Transverse colon (tissue), 3 donors: ENCODE measurements at regions not wholly inside any gene's neighbourhood (a gene's known extent, or its start where the extent isn't known, plus 50 kb on each side); places are given as distances from the start of the nearest gene placed in this dataset.

ENCODE experiments used
- POLR2A ChIP-seq: fragments of 450-650 bp; IDR thresholded peaks from one replicate; pipeline ENCODE4 v1.6.1; 2016; ENCODE audit warnings: antibody characterized with exemption, mild to moderate bottlenecking, moderate library complexity
- TF ChIP-seq, protein P1 (sequence below), 5 experiments: fragments of 200-600 bp in 3 of 5; fragments of 450-650 bp in 2 of 5; sonication (generic) in 3 of 5; IDR thresholded peaks; 1 replicate in 2 of 5; 2 replicates in 3 of 5; pipeline ENCODE4 v1.5.1; 2016 to 2017; ENCODE audit warnings: antibody characterized with exemption in 5 of 5, inconsistent platforms in 3 of 5, mild to moderate bottlenecking in 2 of 5, moderate library complexity in 1 of 5

- no peak for TF ChIP-seq POLR2A
- TF ChIP-seq, protein P1, sequence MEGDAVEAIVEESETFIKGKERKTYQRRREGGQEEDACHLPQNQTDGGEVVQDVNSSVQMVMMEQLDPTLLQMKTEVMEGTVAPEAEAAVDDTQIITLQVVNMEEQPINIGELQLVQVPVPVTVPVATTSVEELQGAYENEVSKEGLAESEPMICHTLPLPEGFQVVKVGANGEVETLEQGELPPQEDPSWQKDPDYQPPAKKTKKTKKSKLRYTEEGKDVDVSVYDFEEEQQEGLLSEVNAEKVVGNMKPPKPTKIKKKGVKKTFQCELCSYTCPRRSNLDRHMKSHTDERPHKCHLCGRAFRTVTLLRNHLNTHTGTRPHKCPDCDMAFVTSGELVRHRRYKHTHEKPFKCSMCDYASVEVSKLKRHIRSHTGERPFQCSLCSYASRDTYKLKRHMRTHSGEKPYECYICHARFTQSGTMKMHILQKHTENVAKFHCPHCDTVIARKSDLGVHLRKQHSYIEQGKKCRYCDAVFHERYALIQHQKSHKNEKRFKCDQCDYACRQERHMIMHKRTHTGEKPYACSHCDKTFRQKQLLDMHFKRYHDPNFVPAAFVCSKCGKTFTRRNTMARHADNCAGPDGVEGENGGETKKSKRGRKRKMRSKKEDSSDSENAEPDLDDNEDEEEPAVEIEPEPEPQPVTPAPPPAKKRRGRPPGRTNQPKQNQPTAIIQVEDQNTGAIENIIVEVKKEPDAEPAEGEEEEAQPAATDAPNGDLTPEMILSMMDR (IDR thresholded peaks at IDR 0.05), result no peak
These were observed 321.9 kb upstream of the TARS1 start for GRCh38 chr5:33118761-33119415.
